PC-9 (cell line): ENCODE measurements at regions not wholly inside any gene's neighbourhood (a gene's known extent, or its start where the extent isn't known, plus 50 kb on each side); places are given as distances from the start of the nearest gene placed in this dataset.

Experiments used
- CTCF ChIP-seq: fragments of 200-600 bp; sonication (generic); conservative IDR thresholded peaks from 2 replicates; pipeline ENCODE4 v1.6.1; 2017; ENCODE audit warnings: mixed run types, antibody characterized with exemption, mild to moderate bottlenecking, moderate library complexity
- EZH2 ChIP-seq: fragments of 200-600 bp; sonication (generic); IDR thresholded peaks from 2 replicates; pipeline ENCODE4 v1.8.0; 2017; ENCODE audit warnings: antibody characterized with exemption, low read depth

GRCh38 chr2:20132990-20133535 lies 81.6 kb upstream of the LAPTM4A start:
- TF ChIP-seq CTCF (no peak), EZH2 (no peak)
